ENCODE measurements at regions not wholly inside any gene's neighbourhood (a gene's known extent, or its start where the extent isn't known, plus 50 kb on each side); places are given as distances from the start of the nearest gene placed in this dataset.

- DNase-seq: peak; percentile 22 to 73 (median 46)
- TF ChIP-seq, protein P1, sequence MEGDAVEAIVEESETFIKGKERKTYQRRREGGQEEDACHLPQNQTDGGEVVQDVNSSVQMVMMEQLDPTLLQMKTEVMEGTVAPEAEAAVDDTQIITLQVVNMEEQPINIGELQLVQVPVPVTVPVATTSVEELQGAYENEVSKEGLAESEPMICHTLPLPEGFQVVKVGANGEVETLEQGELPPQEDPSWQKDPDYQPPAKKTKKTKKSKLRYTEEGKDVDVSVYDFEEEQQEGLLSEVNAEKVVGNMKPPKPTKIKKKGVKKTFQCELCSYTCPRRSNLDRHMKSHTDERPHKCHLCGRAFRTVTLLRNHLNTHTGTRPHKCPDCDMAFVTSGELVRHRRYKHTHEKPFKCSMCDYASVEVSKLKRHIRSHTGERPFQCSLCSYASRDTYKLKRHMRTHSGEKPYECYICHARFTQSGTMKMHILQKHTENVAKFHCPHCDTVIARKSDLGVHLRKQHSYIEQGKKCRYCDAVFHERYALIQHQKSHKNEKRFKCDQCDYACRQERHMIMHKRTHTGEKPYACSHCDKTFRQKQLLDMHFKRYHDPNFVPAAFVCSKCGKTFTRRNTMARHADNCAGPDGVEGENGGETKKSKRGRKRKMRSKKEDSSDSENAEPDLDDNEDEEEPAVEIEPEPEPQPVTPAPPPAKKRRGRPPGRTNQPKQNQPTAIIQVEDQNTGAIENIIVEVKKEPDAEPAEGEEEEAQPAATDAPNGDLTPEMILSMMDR (IDR thresholded peaks at IDR 0.05): no peak
- no peak for TF ChIP-seq POLR2A (IDR thresholded peaks at IDR 0.05)
- Histone ChIP-seq H3K4me1 (peaks cover 5% of the 10 kb centered on the region), H3K36me3 (replicated peaks in 1 of 2; ENCODE audit: insufficient read depth in 1 of 2, low read depth in 2 of 2) (no peaks in the 10 kb centered on the region), H3K4me3 (no peak overlapping the region), H3K27me3 (no peaks in the 10 kb centered on the region), H3K9me3 (no peaks in the 10 kb centered on the region), H3K27ac (no peak overlapping the region)
- intact Hi-C loops (cut with DNase I): no loop called here
- WGBS, 2 donors: 62 to 78% methylated on average over 12 to 16 of the region's 16 CpGs
- peak; percentile 38 for ATAC-seq
These were observed 229.7 kb upstream of the RPL38 start for GRCh38 chr17:73973586-73974409.

- DNase-seq: no peak
- intact Hi-C loops (cut with DNase I): no loop called here
- no peak overlapping the region for H3K4me3 ChIP-seq
- 72 to 82% methylated on average over 1 of the region's 1 CpG for WGBS, 2 donors
- no peaks in the 10 kb centered on the region for H3K36me3 ChIP-seq (replicated peaks in 1 of 2; ENCODE audit: insufficient read depth in 1 of 2, low read depth in 2 of 2)
- TF ChIP-seq POLR2A (IDR thresholded peaks at IDR 0.05): no peak
- TF ChIP-seq, protein P1 (IDR thresholded peaks at IDR 0.05): no peak
- H3K4me1 ChIP-seq: peaks cover 5% of the 10 kb centered on the region
- H3K27ac ChIP-seq: no peak overlapping the region
- H3K9me3 ChIP-seq: no peaks in the 10 kb centered on the region
- ATAC-seq: no peak
- H3K27me3 ChIP-seq: no peaks in the 10 kb centered on the region
These were observed 228.9 kb upstream of the RPL38 start for GRCh38 chr17:73974536-73974935.

DNA sequence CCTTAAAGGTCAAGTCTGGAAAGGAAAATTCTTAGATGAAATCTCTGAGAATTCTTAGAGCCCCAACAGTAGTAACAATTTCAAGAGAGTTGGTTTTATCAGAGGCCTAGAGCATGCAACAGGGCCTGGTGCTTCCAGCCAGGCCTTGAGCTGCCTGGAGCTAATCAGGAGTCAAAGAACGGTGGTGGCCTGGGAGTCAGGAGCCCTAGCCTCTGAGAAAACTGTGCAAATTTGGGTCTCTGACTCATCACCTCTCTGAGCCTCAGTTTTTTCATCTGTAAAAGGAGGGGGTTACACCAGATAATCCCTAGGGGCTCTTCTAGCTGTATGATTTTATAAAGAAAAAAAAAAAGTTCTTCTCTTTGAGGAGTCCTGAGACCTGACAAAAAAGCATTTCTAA is 227.3 kb upstream of the RPL38 start:
- no peak for ATAC-seq
- H3K4me1 ChIP-seq: peaks cover 5% of the 10 kb centered on the region
- no peak overlapping the region for H3K4me3 ChIP-seq
- no peaks in the 10 kb centered on the region for H3K36me3 ChIP-seq (replicated peaks in 1 of 2; ENCODE audit: insufficient read depth in 1 of 2, low read depth in 2 of 2)
- no peaks in the 10 kb centered on the region for H3K9me3 ChIP-seq
- DNase-seq: no peak
- no peak overlapping the region for H3K27ac ChIP-seq
- no peaks in the 10 kb centered on the region for H3K27me3 ChIP-seq
- TF ChIP-seq POLR2A (IDR thresholded peaks at IDR 0.05): no peak
- TF ChIP-seq, protein P1 (IDR thresholded peaks at IDR 0.05): no peak
- WGBS, 2 donors: 43 to 80% methylated on average over 1 of the region's 1 CpG
- intact Hi-C loops (cut with DNase I): no loop called here

GRCh38 chr17:73976676-73977521 is 226.6 kb upstream of the RPL38 start:
- TF ChIP-seq, protein P1 (IDR thresholded peaks at IDR 0.05): no peak
- TF ChIP-seq POLR2A (IDR thresholded peaks at IDR 0.05): no peak
- no peaks in the 10 kb centered on the region for H3K27me3 ChIP-seq
- H3K36me3 ChIP-seq (replicated peaks in 1 of 2; ENCODE audit: insufficient read depth in 1 of 2, low read depth in 2 of 2): no peaks in the 10 kb centered on the region
- DNase-seq (no peak), ATAC-seq (no peak)
- WGBS, 2 donors: 74 to 82% methylated on average over 19 of the region's 19 CpGs
- H3K4me3 ChIP-seq: no peak overlapping the region
- H3K27ac ChIP-seq: no peak overlapping the region
- H3K4me1 ChIP-seq: peaks cover 5% of the 10 kb centered on the region
- H3K9me3 ChIP-seq: no peaks in the 10 kb centered on the region
- intact Hi-C loops (cut with DNase I): no loop called here

Data from body of pancreas (tissue), 4 donors.